Endothelial cell of umbilical vein (primary cell): ENCODE measurements at regions not wholly inside any gene's neighbourhood (a gene's known extent, or its start where the extent isn't known, plus 50 kb on each side); places are given as distances from the start of the nearest gene placed in this dataset.

Experiments used
- BruUV-seq: library from RNA; stranded (reverse); fragments of 400-500 nt; replicated peaks from 2 replicates; lab custom pipeline; 2021; lab: Mats Ljungman, UMichigan
- CTCF ChIA-PET: fragments of 300-600, 350-600 bp; sonication (Branson Sonifier 250); formaldehyde crosslinking; loops from one replicate; lab custom pipeline; 2021; ENCODE audit warnings: antibody characterized with exemption, inconsistent platforms; lab: Charles Lee
- POLR2A ChIA-PET: fragments of 300-600, 350-600 bp; sonication (Branson Sonifier 250); formaldehyde crosslinking; loops from one replicate; lab custom pipeline; 2021; ENCODE audit warnings: antibody characterized with exemption, inconsistent platforms; lab: Charles Lee
- DNase-seq: peaks from one replicate; pipeline ENCODE4 v3.0.0-alpha.2; 2011; ENCODE audit warnings: low read depth, low spot score
- FAIRE-seq: peaks from 2 replicates; lab custom pipeline; 2011; peaks lifted over from hg19 to GRCh38; lab: Jason Lieb, UNC
- H2AFZ ChIP-seq: 2 replicates; pipeline ENCODE4 v1.6.0; 2012; ENCODE audit warnings: low read depth, low read length, control low read depth, inconsistent platforms
- H3K27ac ChIP-seq: 2 replicates; pipeline ENCODE4 v1.5.1; 2011; ENCODE audit warnings: low read depth, mild to moderate bottlenecking, control low read depth, low read length, moderate library complexity; ENCODE audit not compliant: insufficient read depth
- H3K27me3 ChIP-seq, 2 experiments: 2 replicates each; pipeline versions ENCODE4 v1.6.0 to v1.6.1; 2011; ENCODE audit warnings: low read length in 2 of 2, mixed read lengths in 1 of 2; ENCODE audit not compliant: control insufficient read depth in 2 of 2, insufficient read depth in 2 of 2
- H3K36me3 ChIP-seq, 2 experiments: 2 replicates in 1 of 2; 3 replicates in 1 of 2; pipeline ENCODE4 v1.5.1; 2011; ENCODE audit warnings: low read length in 2 of 2, mild to moderate bottlenecking in 1 of 2, moderate library complexity in 1 of 2; ENCODE audit not compliant: control insufficient read depth in 2 of 2, insufficient read depth in 2 of 2; ENCODE audit errors: extremely low read depth in 1 of 2
- H3K4me1 ChIP-seq: 3 replicates; pipeline ENCODE4 v1.5.1; 2011; ENCODE audit warnings: mild to moderate bottlenecking, low read length; ENCODE audit not compliant: control insufficient read depth, insufficient read depth; ENCODE audit errors: extremely low read depth
- H3K4me2 ChIP-seq: 2 replicates; pipeline ENCODE4 v1.6.1; 2011; ENCODE audit warnings: low read length, control low read depth, mixed read lengths; ENCODE audit not compliant: insufficient read depth
- H3K4me3 ChIP-seq, 3 experiments: fragments of 200-600 bp in 1 of 3; sonication (generic), shearing (Covaris generic) in 1 of 3; replicated peaks in 1 of 3; 2 replicates each; pipeline ENCODE4 v1.5.1; 2011 to 2016; ENCODE audit warnings: control low read depth in 3 of 3, low read length in 3 of 3, mild to moderate bottlenecking in 2 of 3, inconsistent platforms in 1 of 3, low read depth in 1 of 3, moderate library complexity in 1 of 3; ENCODE audit not compliant: insufficient read depth in 1 of 3
- H3K79me2 ChIP-seq: 2 replicates; pipeline ENCODE4 v1.6.0; 2012; ENCODE audit warnings: low read length, inconsistent platforms; ENCODE audit not compliant: control insufficient read depth, insufficient read depth
- H3K9ac ChIP-seq: replicated peaks from 2 replicates; pipeline ENCODE3; 2011; ENCODE audit warnings: low read length, control low read depth; ENCODE audit not compliant: insufficient read depth; ENCODE audit errors: extremely low read depth
- H3K9me1 ChIP-seq: replicated peaks from 3 replicates; pipeline ENCODE4 v1.6.0; 2011; ENCODE audit warnings: mild to moderate bottlenecking, low read length; ENCODE audit not compliant: control insufficient read depth, insufficient read depth; ENCODE audit errors: extremely low read depth
- H3K9me3 ChIP-seq: replicated peaks from 2 replicates; pipeline ENCODE4 v1.5.1; 2012; ENCODE audit warnings: low read length, inconsistent platforms; ENCODE audit not compliant: control insufficient read depth, insufficient read depth
- H4K20me1 ChIP-seq: replicated peaks from 2 replicates; pipeline ENCODE3; 2011; ENCODE audit warnings: mild to moderate bottlenecking, low read length; ENCODE audit not compliant: control insufficient read depth, insufficient read depth; ENCODE audit errors: extremely low read depth
- EZH2 ChIP-seq: IDR thresholded peaks from 2 replicates; pipeline ENCODE4 v1.6.1; 2012; ENCODE audit warnings: borderline replicate concordance, low read depth, mild to moderate bottlenecking, moderate library complexity, low read length, inconsistent platforms; ENCODE audit not compliant: severe bottlenecking
- FOS ChIP-seq: IDR thresholded peaks from 2 replicates; pipeline ENCODE4 v1.6.1; 2011; ENCODE audit warnings: mild to moderate bottlenecking, low read length, moderate library complexity, borderline replicate concordance; ENCODE audit not compliant: insufficient read depth
- GATA2 ChIP-seq: IDR thresholded peaks from 2 replicates; pipeline ENCODE4 v1.7.0; 2011; ENCODE audit warnings: low read depth, mild to moderate bottlenecking, moderate library complexity, mixed read lengths, low read length; ENCODE audit not compliant: insufficient read length, insufficient read depth
- JUN ChIP-seq: IDR thresholded peaks from 2 replicates; pipeline ENCODE4 v1.6.1; 2011; ENCODE audit warnings: borderline replicate concordance, low read depth; ENCODE audit not compliant: insufficient read length, insufficient read depth
- MYC ChIP-seq: IDR thresholded peaks from one replicate; pipeline ENCODE4 v1.6.1; 2011; ENCODE audit warnings: mild to moderate bottlenecking, low read depth, low read length
- POLR2A ChIP-seq: IDR thresholded peaks from 2 replicates; pipeline ENCODE4 v1.6.1; 2012; ENCODE audit warnings: low read depth, mild to moderate bottlenecking, control low read depth, low read length
- POLR2AphosphoS5 ChIP-seq: IDR thresholded peaks from 2 replicates; pipeline ENCODE4 v1.6.1; 2012; ENCODE audit warnings: low read depth, mild to moderate bottlenecking, control low read depth, low read length, moderate library complexity; ENCODE audit not compliant: insufficient read depth
- dilution Hi-C: fragments of 300-500 bp; cut with MboI; formaldehyde crosslinking; loops from one replicate; pipeline ENCODE4 v1.15.0; 2019; ENCODE audit warnings: low sequenced_read_pairs; ENCODE audit not compliant: extremely low pct_ligation_motif_present
- intact Hi-C: fragments of 100-400 bp; cut with micrococcal nuclease; formaldehyde crosslinking; loops from one replicate; pipeline ENCODE4 v1.10.0; 2022
- TF ChIP-seq, protein P1 (sequence below), 2 donors: IDR thresholded peaks; 1 replicate in 1 of 2; 2 replicates in 1 of 2; pipeline ENCODE4 v1.5.1; 2011; ENCODE audit warnings: low read length in 2 of 2, mild to moderate bottlenecking in 2 of 2, moderate library complexity in 2 of 2, control low read depth in 1 of 2, inconsistent platforms in 1 of 2, low read depth in 1 of 2; ENCODE audit not compliant: insufficient read depth in 1 of 2; ENCODE audit errors: extremely low read depth in 1 of 2
- TF ChIP-seq, protein P2 (sequence below): IDR thresholded peaks from 2 replicates; pipeline ENCODE4 v1.6.1; 2011; ENCODE audit not compliant: insufficient read depth, insufficient read length

DNA sequence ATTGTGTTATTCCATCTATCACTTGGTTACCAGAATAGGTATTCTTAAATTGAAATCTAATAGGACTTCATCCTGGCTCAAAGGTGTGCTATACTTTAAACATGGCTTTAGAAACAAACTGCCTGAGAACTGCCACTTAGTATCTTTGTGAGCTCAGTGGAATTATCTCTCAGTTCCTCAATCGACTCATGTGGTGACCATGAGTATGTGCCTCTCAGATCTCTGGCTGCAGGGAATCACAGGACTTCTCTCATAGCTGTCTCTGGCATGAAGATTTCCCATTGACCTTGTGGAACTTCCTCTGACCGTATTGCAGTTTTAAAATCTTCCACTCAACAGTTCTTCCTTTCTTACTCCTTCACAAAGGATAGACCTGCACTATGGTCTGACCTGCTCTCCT lies 681.9 kb upstream of the BOD1L1 start:
- no peak overlapping the region for H3K27ac ChIP-seq
- ChIA-PET POLR2A (no interaction called here), CTCF (no interaction called here)
- no peak overlapping the region for H2AFZ ChIP-seq
- H3K36me3 ChIP-seq, result no peaks in the 10 kb centered on the region
- dilution Hi-C loops (no loop called here), intact Hi-C loops (no loop called here)
- H3K4me2 ChIP-seq, result no peak overlapping the region
- DNase-seq (no peak), FAIRE-seq (no peak)
- H3K4me3 ChIP-seq, result no peak overlapping the region
- H3K4me1 ChIP-seq, result no peaks in the 10 kb centered on the region
- no peaks in the 10 kb centered on the region for H3K27me3 ChIP-seq
- no peak overlapping the region for H3K9ac ChIP-seq
- no TSS peak for BruUV-seq
- H3K79me2 ChIP-seq, result no peaks in the 10 kb centered on the region
- H4K20me1 ChIP-seq, result no peaks in the 10 kb centered on the region
- TF ChIP-seq POLR2AphosphoS5, result no peak
- no peak for TF ChIP-seq GATA2
- no peak for TF ChIP-seq MYC
- no peak for TF ChIP-seq JUN
- no peak for TF ChIP-seq FOS
- TF ChIP-seq POLR2A, result no peak
- TF ChIP-seq, protein P1, sequence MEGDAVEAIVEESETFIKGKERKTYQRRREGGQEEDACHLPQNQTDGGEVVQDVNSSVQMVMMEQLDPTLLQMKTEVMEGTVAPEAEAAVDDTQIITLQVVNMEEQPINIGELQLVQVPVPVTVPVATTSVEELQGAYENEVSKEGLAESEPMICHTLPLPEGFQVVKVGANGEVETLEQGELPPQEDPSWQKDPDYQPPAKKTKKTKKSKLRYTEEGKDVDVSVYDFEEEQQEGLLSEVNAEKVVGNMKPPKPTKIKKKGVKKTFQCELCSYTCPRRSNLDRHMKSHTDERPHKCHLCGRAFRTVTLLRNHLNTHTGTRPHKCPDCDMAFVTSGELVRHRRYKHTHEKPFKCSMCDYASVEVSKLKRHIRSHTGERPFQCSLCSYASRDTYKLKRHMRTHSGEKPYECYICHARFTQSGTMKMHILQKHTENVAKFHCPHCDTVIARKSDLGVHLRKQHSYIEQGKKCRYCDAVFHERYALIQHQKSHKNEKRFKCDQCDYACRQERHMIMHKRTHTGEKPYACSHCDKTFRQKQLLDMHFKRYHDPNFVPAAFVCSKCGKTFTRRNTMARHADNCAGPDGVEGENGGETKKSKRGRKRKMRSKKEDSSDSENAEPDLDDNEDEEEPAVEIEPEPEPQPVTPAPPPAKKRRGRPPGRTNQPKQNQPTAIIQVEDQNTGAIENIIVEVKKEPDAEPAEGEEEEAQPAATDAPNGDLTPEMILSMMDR (IDR thresholded peaks at IDR 0.05; ENCODE audit: extremely low read depth in 1 of 2, insufficient read depth in 1 of 2, low read depth in 1 of 2, low read length in 2 of 2), result no peak
- H3K9me3 ChIP-seq, result no peaks in the 10 kb centered on the region
- H3K9me1 ChIP-seq, result no peaks in the 10 kb centered on the region

DNA sequence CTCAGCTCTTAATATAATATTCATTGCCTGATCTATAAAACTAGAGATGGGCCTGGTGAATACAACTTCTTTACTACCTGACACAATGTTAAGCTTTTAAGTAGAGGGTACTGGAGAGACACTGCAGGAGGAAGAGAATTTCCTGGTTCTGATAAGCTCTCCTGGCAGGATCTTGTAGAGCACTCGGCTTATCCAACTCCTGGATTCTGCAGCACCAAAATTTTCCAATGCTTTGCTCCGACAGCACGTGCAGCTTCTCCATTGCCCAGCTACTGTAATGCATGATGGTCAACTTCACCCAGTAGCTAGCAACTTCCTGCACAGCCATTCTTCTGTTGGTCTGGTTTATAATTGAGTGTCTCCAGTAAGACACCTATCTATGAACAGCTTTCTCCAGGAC lies 686.2 kb upstream of the BOD1L1 start:
- TF ChIP-seq EZH2 (no peak), POLR2AphosphoS5 (no peak), GATA2 (no peak), MYC (no peak), FOS (no peak), JUN (no peak), POLR2A (no peak)
- TF ChIP-seq, protein P2, sequence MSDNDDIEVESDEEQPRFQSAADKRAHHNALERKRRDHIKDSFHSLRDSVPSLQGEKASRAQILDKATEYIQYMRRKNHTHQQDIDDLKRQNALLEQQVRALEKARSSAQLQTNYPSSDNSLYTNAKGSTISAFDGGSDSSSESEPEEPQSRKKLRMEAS, result no peak
- TF ChIP-seq, protein P1 (IDR thresholded peaks at IDR 0.05; ENCODE audit: extremely low read depth in 1 of 2, insufficient read depth in 1 of 2, low read depth in 1 of 2, low read length in 2 of 2), result no peak
- CTCF ChIA-PET, result no interaction called here
- POLR2A ChIA-PET, result no interaction called here
- Histone ChIP-seq H3K27me3 (no peaks in the 10 kb centered on the region), H3K4me3 (no peak overlapping the region), H2AFZ (no peak overlapping the region), H3K4me1 (no peaks in the 10 kb centered on the region), H3K9me3 (peaks cover 2% of the 10 kb centered on the region), H3K9me1 (no peaks in the 10 kb centered on the region), H3K27ac (no peak overlapping the region), H3K9ac (no peak overlapping the region), H3K4me2 (no peak overlapping the region), H4K20me1 (no peaks in the 10 kb centered on the region), H3K79me2 (no peaks in the 10 kb centered on the region), H3K36me3 (no peaks in the 10 kb centered on the region)
- no peak for DNase-seq
- FAIRE-seq, result no peak
- dilution Hi-C loops (no loop called here), intact Hi-C loops (no loop called here)
- BruUV-seq, result no TSS peak
